ENCODE measurements at regions not wholly inside any gene's neighbourhood (a gene's known extent, or its start where the extent isn't known, plus 50 kb on each side); places are given as distances from the start of the nearest gene placed in this dataset.
A peak's percentile ranks its signal among the peaks of the same experiment; 100 is the strongest.

- no peaks in the 10 kb centered on the region for H3K9me3 Mint-ChIP-seq (ENCODE audit: low read depth)
- no peak for TF ChIP-seq CTCF (IDR thresholded peaks at IDR 0.05; ENCODE audit: unreplicated experiment)
- peaks cover 3% of the 10 kb centered on the region for H3K4me1 Mint-ChIP-seq (ENCODE audit: low read depth)
- DNase-seq (ENCODE audit: low spot score, unreplicated experiment), result peak; percentile 11
- H3K36me3 Mint-ChIP-seq (ENCODE audit: insufficient read depth), result no peaks in the 10 kb centered on the region
- peaks cover 32% of the 10 kb centered on the region for H3K27me3 Mint-ChIP-seq
- peak overlapping the region; percentile 75 for H3K4me3 Mint-ChIP-seq (ENCODE audit: low read depth)
- H3K27ac Mint-ChIP-seq, result no peak overlapping the region
These were observed 54.3 kb upstream of the HNRNPU start for GRCh38 chr1:244918421-244919319.

- Mint-ChIP-seq H3K27ac (no peak overlapping the region), H3K9me3 (ENCODE audit: low read depth) (no peaks in the 10 kb centered on the region), H3K27me3 (peaks cover 30% of the 10 kb centered on the region), H3K4me3 (ENCODE audit: low read depth) (no peak overlapping the region), H3K36me3 (ENCODE audit: insufficient read depth) (no peaks in the 10 kb centered on the region), H3K4me1 (ENCODE audit: low read depth) (peaks cover 3% of the 10 kb centered on the region)
- no peak for DNase-seq (ENCODE audit: low spot score, unreplicated experiment)
- TF ChIP-seq CTCF (IDR thresholded peaks at IDR 0.05; ENCODE audit: unreplicated experiment), result no peak
These were observed 52.8 kb upstream of the HNRNPU start for GRCh38 chr1:244917073-244917670.

DNA sequence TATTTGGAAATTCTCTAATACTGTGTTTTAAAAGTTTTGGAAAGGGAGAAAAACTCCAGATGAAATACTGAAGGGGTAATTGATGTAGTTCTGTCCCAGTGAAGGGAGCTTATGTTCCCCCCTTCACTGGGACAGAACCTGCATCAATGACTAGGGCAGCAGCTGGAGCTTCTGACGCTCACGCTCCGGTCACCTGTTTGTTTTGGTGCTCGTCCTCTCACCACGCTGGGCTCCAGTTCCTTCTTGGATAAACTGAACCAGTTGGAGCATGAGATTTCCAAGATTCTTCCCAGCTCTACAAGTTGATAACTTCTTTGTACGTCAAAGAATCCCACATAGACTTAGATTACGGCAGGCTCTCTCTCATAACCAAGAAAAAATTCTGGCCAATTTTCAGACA lies 51.4 kb upstream of the HNRNPU start:
- H3K27ac Mint-ChIP-seq, result no peak overlapping the region
- no peak for TF ChIP-seq CTCF (IDR thresholded peaks at IDR 0.05; ENCODE audit: unreplicated experiment)
- H3K4me3 Mint-ChIP-seq (ENCODE audit: low read depth), result no peak overlapping the region
- no peak for DNase-seq (ENCODE audit: low spot score, unreplicated experiment)
- no peaks in the 10 kb centered on the region for H3K9me3 Mint-ChIP-seq (ENCODE audit: low read depth)
- peaks cover 3% of the 10 kb centered on the region for H3K4me1 Mint-ChIP-seq (ENCODE audit: low read depth)
- peaks cover 27% of the 10 kb centered on the region for H3K27me3 Mint-ChIP-seq
- no peaks in the 10 kb centered on the region for H3K36me3 Mint-ChIP-seq (ENCODE audit: insufficient read depth)

DNA sequence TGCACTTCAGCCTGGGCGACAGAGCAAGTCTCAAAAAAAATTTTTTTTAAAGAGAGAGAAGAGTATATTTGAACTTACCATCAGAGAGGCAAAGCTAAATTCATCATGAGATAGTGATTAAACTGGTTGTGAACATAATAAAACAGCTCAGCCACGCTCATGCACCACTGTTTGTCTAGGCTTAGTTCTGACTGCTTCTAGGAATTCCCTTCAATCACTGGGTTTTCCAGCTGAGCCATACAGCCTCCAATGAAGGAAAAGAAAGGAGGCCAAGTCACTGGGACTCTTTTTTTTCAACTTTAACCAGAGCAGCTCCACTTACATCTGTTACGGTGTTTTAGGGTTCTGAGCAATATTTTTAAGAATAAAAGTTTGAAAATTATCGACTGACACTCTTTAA lies 50.4 kb upstream of the HNRNPU start:
- no peaks in the 10 kb centered on the region for H3K36me3 Mint-ChIP-seq (ENCODE audit: insufficient read depth)
- H3K27ac Mint-ChIP-seq, result no peak overlapping the region
- no peak for DNase-seq (ENCODE audit: low spot score, unreplicated experiment)
- H3K4me3 Mint-ChIP-seq (ENCODE audit: low read depth), result no peak overlapping the region
- H3K9me3 Mint-ChIP-seq (ENCODE audit: low read depth), result no peaks in the 10 kb centered on the region
- TF ChIP-seq CTCF (IDR thresholded peaks at IDR 0.05; ENCODE audit: unreplicated experiment), result no peak
- peaks cover 3% of the 10 kb centered on the region for H3K4me1 Mint-ChIP-seq (ENCODE audit: low read depth)
- peaks cover 21% of the 10 kb centered on the region for H3K27me3 Mint-ChIP-seq

All from progenitor cell of endocrine pancreas (in vitro differentiated cells).